HG03280 (cell line): ENCODE measurements at regions not wholly inside any gene's neighbourhood (a gene's known extent, or its start where the extent isn't known, plus 50 kb on each side); places are given as distances from the start of the nearest gene placed in this dataset.
"Not testable (repeated sequence)": the region's sequence is repeated elsewhere in the genome, so short reads cannot be mapped to it uniquely, and the experiment has no call there.

Experiments used
- ATAC-seq: cut with Tn5 transposase; IDR thresholded peaks from one replicate; pipeline ENCODE4 v1.9.1; 2021; ENCODE audit warnings: mild to moderate bottlenecking, moderate library complexity; ENCODE audit not compliant: unreplicated experiment

DNA sequence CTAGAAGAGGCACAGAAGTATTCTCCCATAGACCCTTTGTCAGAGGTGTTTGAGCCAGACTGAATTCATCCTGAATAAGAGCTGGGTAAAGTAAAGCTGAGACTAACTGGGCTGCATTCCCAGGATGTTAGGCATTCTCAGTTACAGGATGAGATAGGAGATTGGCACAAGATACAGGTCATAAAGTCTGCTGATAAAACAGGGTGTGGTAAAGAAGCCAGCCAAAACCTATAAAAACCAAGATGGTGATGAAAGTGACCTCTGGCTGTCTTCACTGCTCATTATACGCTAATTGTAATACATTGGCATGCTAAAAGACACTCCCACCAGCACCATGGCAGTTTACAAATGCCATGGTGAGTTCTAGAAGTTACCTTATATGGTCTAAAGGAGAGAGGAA lies 364.9 kb upstream of the TMEFF2 start:
- ATAC-seq = no peak

DNA sequence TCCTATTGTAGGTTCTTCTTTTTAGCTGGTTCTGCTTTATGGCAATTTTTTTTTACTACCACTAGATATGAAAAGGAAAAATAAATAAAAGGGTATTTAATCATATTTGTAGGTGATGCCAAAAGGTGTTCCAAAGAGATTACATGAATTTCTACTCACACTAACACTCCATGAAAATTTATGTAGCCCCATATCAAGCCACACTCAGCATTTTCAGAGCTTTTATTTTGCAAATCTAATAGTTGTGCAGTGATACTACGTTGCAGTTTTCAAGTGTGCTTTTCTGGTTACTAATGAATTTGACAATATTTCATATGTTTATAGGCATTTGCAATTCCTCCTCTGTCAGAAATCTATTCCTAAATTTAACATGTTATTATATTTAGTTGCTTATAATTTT lies 363.9 kb upstream of the TMEFF2 start:
- ATAC-seq = no peak

GRCh38 chr2:192555740-192556139 lies 361.0 kb upstream of the TMEFF2 start:
- no peak for ATAC-seq

- ATAC-seq = no peak
Measured at GRCh38 chr2:192551760-192552159, 357.0 kb upstream of the TMEFF2 start.

- ATAC-seq = no peak
Measured at GRCh38 chr2:192546565-192546964, 351.8 kb upstream of the TMEFF2 start.

- no peak for ATAC-seq
Measured at GRCh38 chr2:192544371-192544955, 349.7 kb upstream of the TMEFF2 start.

DNA sequence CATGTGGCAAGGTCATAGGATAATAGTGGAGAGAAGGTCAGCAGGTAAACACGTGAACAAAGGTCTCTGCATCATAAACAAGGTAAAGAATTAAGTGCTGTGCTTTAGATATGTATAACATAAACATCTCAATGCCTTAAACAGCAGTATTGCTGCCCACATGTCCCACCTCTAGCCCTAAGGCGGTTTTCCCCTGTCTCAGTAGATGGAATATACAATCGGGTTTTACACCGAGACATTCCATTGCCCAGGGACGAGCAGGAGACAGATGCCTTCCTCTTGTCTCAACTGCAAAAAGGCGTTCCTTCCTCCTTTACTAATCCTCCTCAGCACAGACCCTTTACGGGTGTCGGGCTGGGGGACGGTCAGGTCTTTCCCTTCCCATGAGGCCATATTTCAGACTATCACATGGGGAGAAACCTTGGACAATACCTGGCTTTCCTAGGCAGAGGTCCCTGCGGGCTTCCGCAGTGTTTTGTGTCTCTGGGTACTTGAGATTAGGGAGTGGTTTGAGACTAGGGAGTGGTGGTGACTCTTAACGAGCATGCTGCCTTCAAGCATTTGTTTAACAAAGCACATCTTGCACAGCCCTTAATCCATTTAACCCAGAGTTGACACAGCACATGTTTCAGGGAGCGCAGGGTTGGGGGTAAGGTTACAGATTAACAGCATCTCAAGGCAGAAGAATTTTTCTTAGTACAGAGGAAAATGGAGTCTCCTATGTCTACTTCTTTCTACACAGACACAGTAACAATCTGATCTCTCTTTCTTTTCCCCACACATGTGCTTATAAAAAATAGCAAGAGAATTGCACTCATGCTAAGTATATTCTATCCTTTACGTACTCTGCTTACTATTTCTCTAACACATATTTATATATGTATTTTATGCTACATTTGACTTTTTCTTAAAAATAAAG lies 347.7 kb upstream of the TMEFF2 start:
- ATAC-seq = not testable (repeated sequence)

DNA sequence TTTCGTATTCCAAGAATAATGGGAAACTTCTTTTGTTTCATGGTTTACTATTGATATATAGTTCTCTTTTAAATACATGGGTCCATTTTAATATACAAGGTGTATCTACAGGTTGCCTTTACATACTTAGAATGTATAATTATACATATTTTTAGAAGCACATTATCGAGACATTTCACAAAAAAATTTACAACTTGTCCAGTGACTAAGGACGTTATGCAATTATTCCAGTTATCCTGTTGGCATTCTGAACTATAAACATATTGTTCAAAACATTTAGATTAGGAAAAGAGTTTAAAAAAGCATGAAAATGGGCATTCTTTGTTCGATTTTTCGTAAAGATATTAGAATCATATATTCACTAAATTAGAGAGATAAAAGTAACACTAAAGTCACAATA lies 344.6 kb upstream of the TMEFF2 start:
- no peak for ATAC-seq

DNA sequence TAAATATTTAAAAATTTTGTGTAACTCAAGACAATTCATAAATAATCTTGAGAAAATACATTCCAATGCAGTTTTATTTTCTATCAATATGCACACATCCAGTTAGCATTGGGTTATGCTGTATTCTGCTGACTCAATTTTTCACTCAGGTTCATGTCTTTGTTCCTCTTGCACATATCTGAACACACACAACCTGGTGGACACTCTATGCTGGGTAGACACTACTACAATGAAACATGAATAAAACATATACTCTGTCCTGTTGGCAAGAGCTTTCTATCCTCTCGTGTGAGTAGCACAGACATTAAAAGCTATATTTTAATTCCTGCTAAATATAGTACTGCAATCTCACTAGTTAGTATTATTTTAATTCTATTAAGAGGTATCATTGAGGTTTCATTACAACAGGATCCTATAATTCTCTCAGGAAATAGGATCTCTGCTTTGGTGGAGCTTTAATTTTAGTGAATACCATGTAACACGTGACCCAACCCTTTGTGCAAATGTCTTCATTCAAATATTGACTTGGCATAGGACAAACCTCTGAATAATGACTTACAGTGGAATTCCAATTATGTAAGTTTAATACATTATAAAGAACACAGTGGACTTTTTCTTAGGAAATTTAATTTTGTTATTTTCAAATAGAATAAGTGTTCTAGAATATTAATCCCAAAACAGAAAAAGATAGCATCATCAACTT lies 342.3 kb upstream of the TMEFF2 start:
- ATAC-seq = no peak

DNA sequence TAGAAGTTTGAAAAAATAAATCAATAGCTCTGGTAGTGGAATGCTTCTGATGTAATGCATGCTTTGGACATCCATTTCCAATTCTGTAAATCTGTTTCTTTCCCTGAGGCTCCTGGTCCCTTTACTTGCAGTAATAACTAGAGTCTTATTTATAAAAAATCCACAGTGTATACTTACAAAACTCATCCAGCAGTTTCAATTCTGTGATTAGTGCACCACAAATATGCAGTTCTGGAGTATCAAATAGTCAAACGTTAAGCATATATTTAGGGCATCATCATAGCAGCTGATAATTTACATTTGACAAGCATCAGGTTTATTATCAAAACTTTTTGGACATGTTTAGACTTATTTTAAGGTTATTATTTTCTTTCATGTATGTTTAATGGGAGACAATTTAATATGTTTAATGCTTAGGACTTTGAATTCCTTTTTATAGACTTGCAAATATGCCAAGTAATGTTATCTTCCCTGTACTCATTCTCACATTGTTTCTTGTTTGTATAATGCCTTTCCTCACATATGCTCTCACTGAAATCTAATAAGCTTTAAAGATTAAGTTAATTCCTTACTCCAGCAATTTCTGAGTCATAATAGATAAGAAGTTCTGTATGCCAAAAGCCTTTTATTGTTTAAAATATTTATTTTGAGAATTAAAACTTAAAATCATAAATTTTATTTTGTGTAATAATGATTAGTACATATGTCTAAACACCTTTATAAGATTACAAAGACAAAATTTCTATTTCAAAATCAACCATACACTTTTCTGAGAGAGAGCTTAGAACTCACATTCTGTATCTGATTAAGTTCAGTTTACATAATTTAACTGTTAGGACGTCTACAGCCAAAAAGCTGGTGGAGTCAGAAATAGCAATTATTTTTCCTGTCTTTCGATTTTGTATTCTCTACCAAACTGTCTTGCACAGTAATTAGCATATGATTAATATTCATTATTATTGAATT lies 341.5 kb upstream of the TMEFF2 start:
- no peak for ATAC-seq

- ATAC-seq = no peak
Measured at GRCh38 chr2:192534072-192534471, 339.3 kb upstream of the TMEFF2 start.

- ATAC-seq = not testable (repeated sequence)
Measured at GRCh38 chr2:192524642-192525251, 330.0 kb upstream of the TMEFF2 start.

- not testable (repeated sequence) for ATAC-seq
Measured at GRCh38 chr2:192524214-192524613, 329.5 kb upstream of the TMEFF2 start.

DNA sequence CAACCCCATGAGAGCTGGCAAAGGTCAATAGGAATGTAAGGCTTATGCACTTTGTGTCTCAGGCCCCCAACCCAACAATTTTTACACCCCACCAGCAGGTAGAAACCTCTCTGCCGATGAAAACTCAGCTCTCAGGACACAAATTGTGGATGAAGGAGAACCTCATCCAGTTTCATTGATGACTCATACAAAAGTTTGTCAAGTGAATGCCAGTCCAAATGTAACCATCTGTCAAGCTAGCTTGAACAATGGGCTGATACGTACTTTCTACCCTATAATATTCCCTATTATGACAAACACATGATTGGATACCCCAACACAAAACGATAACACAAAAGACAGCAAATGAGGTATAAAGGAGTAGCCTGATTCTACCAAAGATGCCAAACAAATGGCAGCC lies 321.2 kb upstream of the TMEFF2 start:
- no peak for ATAC-seq

GRCh38 chr2:192513575-192513974 lies 318.8 kb upstream of the TMEFF2 start:
- ATAC-seq = no peak

- not testable (repeated sequence) for ATAC-seq
Measured at GRCh38 chr2:192507836-192508450, 313.2 kb upstream of the TMEFF2 start.

DNA sequence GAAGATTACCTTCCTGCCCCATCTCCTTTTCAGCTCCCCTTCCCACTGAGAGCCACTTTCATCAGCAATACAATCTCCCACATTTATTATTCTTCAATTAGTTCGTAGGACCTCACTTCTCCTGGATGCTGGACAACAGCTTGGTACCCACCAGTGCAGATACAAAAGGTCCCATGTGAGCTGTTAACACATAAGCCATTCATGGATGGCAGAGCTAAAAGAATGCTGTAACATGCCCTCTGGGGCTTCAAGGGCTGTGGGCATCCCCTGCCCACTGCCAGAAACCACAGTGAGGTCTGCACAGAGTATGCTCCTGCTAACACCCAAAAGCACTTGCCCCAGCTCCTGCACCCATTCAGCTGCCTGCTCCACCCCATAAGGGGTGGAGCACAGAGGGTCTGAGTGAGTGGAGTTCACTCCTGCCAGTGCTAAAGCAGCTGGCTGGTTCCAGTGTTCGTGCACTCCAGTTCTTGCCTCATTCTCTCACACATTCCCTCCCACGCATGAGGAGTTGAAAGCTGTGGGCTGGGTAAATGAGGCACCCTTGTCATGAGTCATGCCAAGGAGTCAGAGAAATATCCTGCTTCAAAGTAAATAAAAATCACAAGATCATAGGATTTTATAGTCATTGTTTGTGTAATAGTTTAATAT lies 305.9 kb upstream of the TMEFF2 start:
- peak; percentile 53 for ATAC-seq

DNA sequence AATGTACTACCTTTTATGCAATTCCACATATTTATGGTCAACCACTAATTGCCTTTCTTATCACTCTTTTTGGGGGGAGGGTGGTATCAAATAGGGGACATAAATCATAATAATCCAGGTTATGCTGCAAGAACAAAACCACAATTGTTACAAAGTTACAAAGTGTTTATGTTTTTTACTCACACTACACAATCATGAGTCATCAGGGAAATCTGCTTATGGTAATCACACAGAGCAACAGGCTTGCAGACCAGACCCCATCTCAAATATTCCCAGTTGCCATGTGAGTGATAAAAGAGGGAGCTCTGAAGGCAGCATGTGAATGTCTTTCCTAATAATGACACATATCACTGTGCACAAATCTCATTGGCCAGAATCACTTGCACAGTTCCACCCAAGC lies 304.7 kb upstream of the TMEFF2 start:
- no peak for ATAC-seq

- ATAC-seq = no peak
Measured at GRCh38 chr2:192498747-192499146, 304.0 kb upstream of the TMEFF2 start.
